B cell (primary cell): ENCODE measurements at regions not wholly inside any gene's neighbourhood (a gene's known extent, or its start where the extent isn't known, plus 50 kb on each side); places are given as distances from the start of the nearest gene placed in this dataset.

ENCODE experiments used
- ATAC-seq: fragments of 200-7000 bp; cut with Tn5 transposase; one replicate; pipeline ENCODE4 v1.10.0; 2021; ENCODE audit warnings: low read depth, mild to moderate bottlenecking, moderate number of reproducible peaks, moderate library complexity
- CTCF ChIA-PET: fragments of 350-600 bp; sonication (Branson Sonifier 250); formaldehyde crosslinking; loops from one replicate; lab custom pipeline; 2021; ENCODE audit warnings: antibody characterized with exemption, inconsistent platforms; lab: Charles Lee
- POLR2A ChIA-PET: fragments of 350-600 bp; sonication (Branson Sonifier 250); formaldehyde crosslinking; loops from one replicate; lab custom pipeline; 2021; ENCODE audit warnings: antibody characterized with exemption; lab: Charles Lee
- DNase-seq: peaks from one replicate; pipeline ENCODE4 v3.0.0; 2013
- H2AFZ ChIP-seq: 2 replicates; pipeline ENCODE4 v1.6.1; 2012; ENCODE audit warnings: mild to moderate bottlenecking, low read depth, low read length; ENCODE audit not compliant: insufficient read depth, poor library complexity, severe bottlenecking
- H3K27ac ChIP-seq, 2 donors: 1 replicate in 1 of 2; 2 replicates in 1 of 2; pipeline ENCODE4 v1.5.1; 2012 to 2013; ENCODE audit warnings: low read length in 2 of 2, mild to moderate bottlenecking in 2 of 2, moderate library complexity in 1 of 2
- H3K27me3 ChIP-seq, 4 experiments: fragments of 200-600 bp in 1 of 4; sonication (generic) in 1 of 4; replicated peaks in 1 of 4; 1 replicate in 2 of 4; 2 replicates in 2 of 4; pipeline versions ENCODE4 v1.6.1 to v1.7.0; 2013 to 2016; ENCODE audit warnings: low read length in 3 of 4, mild to moderate bottlenecking in 2 of 4, mixed read lengths in 1 of 4, moderate library complexity in 1 of 4; ENCODE audit not compliant: insufficient read depth in 4 of 4, control insufficient read depth in 3 of 4; ENCODE audit errors: control extremely low read depth in 1 of 4
- H3K36me3 ChIP-seq, 2 experiments: replicated peaks in 1 of 2; 1 replicate in 1 of 2; 2 replicates in 1 of 2; pipeline versions ENCODE4 v1.6.1 to v1.7.1; 2013; ENCODE audit warnings: low read length in 1 of 2; ENCODE audit not compliant: insufficient read depth in 2 of 2, control insufficient read depth in 1 of 2; ENCODE audit errors: control extremely low read depth in 1 of 2, extremely low read depth in 1 of 2
- H3K4me1 ChIP-seq, 2 donors: fragments of 200-600 bp in 1 of 2; sonication (generic) in 1 of 2; 1 replicate in 1 of 2; 2 replicates in 1 of 2; pipeline versions ENCODE4 v1.5.1 to v1.6.1; 2013 to 2017; ENCODE audit warnings: low read length in 2 of 2; ENCODE audit not compliant: control insufficient read depth in 2 of 2, insufficient read depth in 2 of 2
- H3K4me2 ChIP-seq: replicated peaks from 2 replicates; pipeline ENCODE3; 2012; ENCODE audit warnings: mild to moderate bottlenecking, low read depth, low read length; ENCODE audit not compliant: poor library complexity, severe bottlenecking
- H3K4me3 ChIP-seq, 5 experiments: fragments of 200-600 bp in 1 of 5; sonication (generic) in 1 of 5; 1 replicate in 3 of 5; 2 replicates in 2 of 5; pipeline versions ENCODE4 v1.5.1 to v1.7.0; 2011 to 2016; ENCODE audit warnings: low read length in 4 of 5, mild to moderate bottlenecking in 4 of 5, low read depth in 2 of 5, control low read depth in 1 of 5, moderate library complexity in 1 of 5; ENCODE audit not compliant: insufficient read depth in 1 of 5; ENCODE audit errors: control extremely low read depth in 1 of 5, extremely low read depth in 1 of 5
- H3K79me2 ChIP-seq: fragments of 200-600 bp; sonication (generic); one replicate; pipeline ENCODE4 v1.6.0; 2016; ENCODE audit warnings: low read length; ENCODE audit not compliant: control insufficient read depth, insufficient read depth
- H3K9ac ChIP-seq: fragments of 200-600 bp; sonication (generic); 2 replicates; pipeline ENCODE4 v1.6.1; 2017; ENCODE audit warnings: mild to moderate bottlenecking, low read length, moderate library complexity
- H3K9me3 ChIP-seq, 3 donors: one replicate each; pipeline versions ENCODE4 v1.6.1 to v1.7.1; 2013; ENCODE audit warnings: low read length in 2 of 3; ENCODE audit not compliant: control insufficient read depth in 2 of 3, insufficient read depth in 1 of 3; ENCODE audit errors: control extremely low read depth in 1 of 3
- H4K20me1 ChIP-seq: 2 replicates; pipeline ENCODE4 v1.6.0; 2012; ENCODE audit warnings: mild to moderate bottlenecking, low read length; ENCODE audit not compliant: insufficient read depth, control insufficient read depth, poor library complexity, severe bottlenecking
- H3K27ac Mint-ChIP-seq: one replicate; pipeline ENCODE4 v1.8.0; 2021; ENCODE audit warnings: mixed read lengths
- H3K27me3 Mint-ChIP-seq: one replicate; pipeline ENCODE4 v1.8.0; 2021; ENCODE audit warnings: mixed read lengths
- H3K4me1 Mint-ChIP-seq: one replicate; pipeline ENCODE4 v1.8.0; 2021; ENCODE audit warnings: mixed read lengths
- H3K4me3 Mint-ChIP-seq: one replicate; pipeline ENCODE4 v1.8.0; 2021; ENCODE audit warnings: mixed read lengths
- H3K9me3 Mint-ChIP-seq: one replicate; pipeline ENCODE4 v1.8.0; 2022; ENCODE audit warnings: mixed read lengths; ENCODE audit not compliant: insufficient read depth
- EZH2 ChIP-seq: IDR thresholded peaks from 2 replicates; pipeline ENCODE4 v1.6.1; 2012; ENCODE audit warnings: borderline replicate concordance, low read depth, mild to moderate bottlenecking, moderate library complexity, low read length; ENCODE audit not compliant: insufficient read depth, poor library complexity, severe bottlenecking
- WGBS: methylation state at CpG from one replicate; pipeline ENCODE4 v1.1.5; 2013; ENCODE audit warnings: missing lambda C conversion rate; ENCODE audit not compliant: insufficient coverage; 5-methylcytosine and 5-hydroxymethylcytosine counted together
- intact Hi-C: fragments of 100-400 bp; cut with micrococcal nuclease; formaldehyde crosslinking; loops from one replicate; pipeline ENCODE4 v1.10.0; 2022
- TF ChIP-seq, protein P1 (sequence below): fragments of 200-600 bp; IDR thresholded peaks from one replicate; pipeline ENCODE4 v1.8.0; 2022; ENCODE audit warnings: antibody characterized with exemption, mild to moderate bottlenecking

DNA sequence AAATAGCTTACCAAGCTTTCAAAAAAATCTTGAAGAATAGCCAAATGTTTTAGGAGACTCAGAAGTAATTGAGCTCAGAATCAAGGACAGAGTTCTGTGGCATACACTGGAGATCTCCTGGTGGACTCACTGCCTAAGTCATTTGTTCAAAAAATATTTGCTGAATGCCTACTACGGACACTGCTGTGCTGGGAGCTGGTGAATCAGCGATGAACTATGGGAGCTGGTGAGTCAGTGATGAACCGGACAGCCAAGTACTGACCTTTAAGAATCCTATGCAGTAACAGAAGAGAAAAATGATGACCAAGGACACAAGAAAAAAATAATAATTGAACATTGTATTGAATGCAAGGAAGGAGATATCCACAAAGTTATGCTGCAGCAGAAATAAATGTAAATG, 717.9 kb upstream of the CXADR start:
- intact Hi-C loops, result no loop called here
- Mint-ChIP-seq H3K4me3 (no peak overlapping the region), H3K4me1 (no peaks in the 10 kb centered on the region), H3K9me3 (peaks cover 3% of the 10 kb centered on the region), H3K27ac (no peak overlapping the region), H3K27me3 (no peaks in the 10 kb centered on the region)
- CTCF ChIA-PET, result no interaction called here
- no peak for ATAC-seq
- 100% methylated on average over 2 of the region's 3 CpGs for WGBS
- POLR2A ChIA-PET, result no interaction called here
- Histone ChIP-seq H3K27me3 (no peaks in the 10 kb centered on the region), H4K20me1 (no peaks in the 10 kb centered on the region), H3K79me2 (no peaks in the 10 kb centered on the region), H3K9me3 (peaks cover 0 to 1% (median 0%) of the 10 kb centered on the region in 3 donors), H3K4me3 (no peak overlapping the region), H3K27ac (no peak overlapping the region), H3K9ac (no peak overlapping the region), H3K4me1 (no peaks in the 10 kb centered on the region), H3K4me2 (no peak overlapping the region), H2AFZ (no peak overlapping the region), H3K36me3 (no peaks in the 10 kb centered on the region)
- TF ChIP-seq, protein P1, sequence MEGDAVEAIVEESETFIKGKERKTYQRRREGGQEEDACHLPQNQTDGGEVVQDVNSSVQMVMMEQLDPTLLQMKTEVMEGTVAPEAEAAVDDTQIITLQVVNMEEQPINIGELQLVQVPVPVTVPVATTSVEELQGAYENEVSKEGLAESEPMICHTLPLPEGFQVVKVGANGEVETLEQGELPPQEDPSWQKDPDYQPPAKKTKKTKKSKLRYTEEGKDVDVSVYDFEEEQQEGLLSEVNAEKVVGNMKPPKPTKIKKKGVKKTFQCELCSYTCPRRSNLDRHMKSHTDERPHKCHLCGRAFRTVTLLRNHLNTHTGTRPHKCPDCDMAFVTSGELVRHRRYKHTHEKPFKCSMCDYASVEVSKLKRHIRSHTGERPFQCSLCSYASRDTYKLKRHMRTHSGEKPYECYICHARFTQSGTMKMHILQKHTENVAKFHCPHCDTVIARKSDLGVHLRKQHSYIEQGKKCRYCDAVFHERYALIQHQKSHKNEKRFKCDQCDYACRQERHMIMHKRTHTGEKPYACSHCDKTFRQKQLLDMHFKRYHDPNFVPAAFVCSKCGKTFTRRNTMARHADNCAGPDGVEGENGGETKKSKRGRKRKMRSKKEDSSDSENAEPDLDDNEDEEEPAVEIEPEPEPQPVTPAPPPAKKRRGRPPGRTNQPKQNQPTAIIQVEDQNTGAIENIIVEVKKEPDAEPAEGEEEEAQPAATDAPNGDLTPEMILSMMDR, result no peak
- TF ChIP-seq EZH2, result no peak
- DNase-seq, result no peak

DNA sequence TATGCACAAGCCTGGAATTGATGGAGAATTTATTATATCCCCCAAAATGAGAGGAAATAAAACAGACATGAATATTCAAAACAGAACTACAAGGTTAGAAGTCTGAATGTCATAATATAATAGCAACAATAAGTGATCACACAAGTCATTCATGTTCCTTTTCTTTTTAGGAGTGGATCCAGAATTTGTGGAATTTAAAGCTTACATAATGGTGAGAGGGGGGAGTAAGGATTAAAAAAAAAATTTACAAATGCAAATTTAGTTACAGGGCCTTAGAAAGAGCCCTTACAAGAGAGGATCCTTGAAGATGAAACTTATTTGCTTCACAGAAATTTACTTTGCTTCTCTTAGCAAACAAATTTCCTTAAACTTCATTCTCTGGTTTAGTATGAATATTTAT, 716.1 kb upstream of the CXADR start:
- Histone ChIP-seq H3K9ac (no peak overlapping the region), H3K79me2 (no peaks in the 10 kb centered on the region), H3K4me2 (no peak overlapping the region), H3K27ac (no peak overlapping the region), H3K9me3 (peaks cover 0 to 3% (median 0%) of the 10 kb centered on the region in 3 donors), H2AFZ (no peak overlapping the region), H3K4me3 (no peak overlapping the region), H3K36me3 (no peaks in the 10 kb centered on the region), H3K4me1 (no peaks in the 10 kb centered on the region), H4K20me1 (no peaks in the 10 kb centered on the region), H3K27me3 (no peaks in the 10 kb centered on the region)
- Mint-ChIP-seq H3K27me3 (no peaks in the 10 kb centered on the region), H3K4me1 (no peaks in the 10 kb centered on the region), H3K9me3 (peaks cover 1% of the 10 kb centered on the region), H3K4me3 (no peak overlapping the region), H3K27ac (no peak overlapping the region)
- TF ChIP-seq EZH2, result no peak
- TF ChIP-seq, protein P1, result no peak
- intact Hi-C loops, result no loop called here
- DNase-seq, result no peak
- ChIA-PET CTCF (no interaction called here), POLR2A (no interaction called here)
- ATAC-seq, result no peak
